ENCODE measurements at regions not wholly inside any gene's neighbourhood (a gene's known extent, or its start where the extent isn't known, plus 50 kb on each side); places are given as distances from the start of the nearest gene placed in this dataset.

DNA sequence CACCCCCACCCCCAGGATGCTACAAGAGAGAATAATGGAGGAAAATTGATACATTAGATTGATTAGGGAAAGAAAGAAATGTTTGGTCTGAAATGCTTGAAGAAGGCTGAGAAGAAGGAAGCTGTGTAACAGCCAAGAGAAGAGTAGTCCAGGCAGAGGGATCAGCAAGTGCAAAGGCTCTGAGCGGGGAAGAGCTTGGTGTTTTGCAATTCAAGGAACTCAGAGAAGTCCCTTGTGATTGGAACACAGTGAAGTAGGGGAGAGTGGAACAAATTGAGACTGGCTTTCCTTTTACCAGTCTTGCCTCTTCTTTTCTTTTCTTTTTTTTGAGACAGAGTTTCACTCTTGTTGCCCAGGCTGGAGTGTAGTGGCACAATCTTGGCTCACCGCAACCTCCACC lies 76.6 kb upstream of the CHD6 start:
- Histone ChIP-seq H2BK15ac (ENCODE audit: low read depth, low read length) (no peak overlapping the region), H3K9ac (ENCODE audit: low read depth, low read length) (no peak overlapping the region), H2AFZ (replicated peaks; ENCODE audit: low read length, poor library complexity) (no peak overlapping the region), H4K20me1 (ENCODE audit: insufficient read depth, low read length) (no peaks in the 10 kb centered on the region), H3K36me3 (ENCODE audit: control insufficient read depth, insufficient read depth, low read length) (no peaks in the 10 kb centered on the region), H3K9me3 (ENCODE audit: control insufficient read depth, insufficient read depth, low read length) (no peaks in the 10 kb centered on the region), H2BK20ac (ENCODE audit: low read depth, low read length) (no peak overlapping the region), H3K18ac (ENCODE audit: low read depth, low read length) (no peak overlapping the region), H3K4ac (ENCODE audit: low read depth, low read length) (no peak overlapping the region), H3K56ac (ENCODE audit: extremely low read depth, insufficient read depth, low read length) (no peak overlapping the region), H4K5ac (ENCODE audit: low read depth, low read length) (no peak overlapping the region), H3K23ac (ENCODE audit: low read depth, low read length) (no peak overlapping the region), H3K4me1 (ENCODE audit: control insufficient read depth, insufficient read depth, low read length) (no peaks in the 10 kb centered on the region), H3K27ac (ENCODE audit: insufficient read depth, low read length) (no peak overlapping the region), H2BK120ac (ENCODE audit: low read depth, low read length) (no peak overlapping the region), H4K91ac (ENCODE audit: insufficient read depth, low read depth, low read length) (no peak overlapping the region), H3K14ac (replicated peaks; ENCODE audit: low read depth, low read length) (no peak overlapping the region), H3K4me3 (ENCODE audit: insufficient read depth, low read depth, low read length) (no peak overlapping the region), H2BK5ac (ENCODE audit: low read depth, low read length, poor library complexity, severe bottlenecking) (no peak overlapping the region), H2AK5ac (ENCODE audit: low read depth, low read length) (no peak overlapping the region), H2AK9ac (replicated peaks; ENCODE audit: low read depth, low read length, poor library complexity) (no peak overlapping the region), H4K8ac (ENCODE audit: low read depth in 2 of 2, low read length in 2 of 2) (no peak overlapping the region), H3K4me2 (ENCODE audit: low read depth, low read length) (no peak overlapping the region), H3K79me1 (ENCODE audit: low read depth in 1 of 2, low read length in 2 of 2) (no peaks in the 10 kb centered on the region), H3K27me3 (ENCODE audit: control insufficient read depth, insufficient read depth, low read length) (no peaks in the 10 kb centered on the region; the same call in 1 of the 2 replicates), H3K9me1 (ENCODE audit: insufficient read depth, low read length) (no peaks in the 10 kb centered on the region)
- ATAC-seq (ENCODE audit: low read depth) (no peak), DNase-seq (no peak)
- 100% methylated on average over 1 of the region's 2 CpGs; no CpG with 5 or more reads in 1 of the 2 experiments for WGBS, 2 experiments (ENCODE audit: extremely low coverage in 2 of 2, insufficient read length in 1 of 2)
- ChIA-PET POLR2A (ENCODE audit: unreplicated experiment) (interaction anchor here (0.7 kb wide), 1 partner anchor 1497 kb away, joined by 3 read pairs; no protein-coding TSS in a partner anchor), CTCF (no interaction called here)
- BruUV-seq (replicated peaks): no TSS peak
- TF ChIP-seq MAZ (IDR thresholded peaks at IDR 0.05; ENCODE audit: borderline replicate concordance, low read depth, low read length): no peak
- TF ChIP-seq NFE2L2 (IDR thresholded peaks at IDR 0.05; ENCODE audit: low read depth, low read length): no peak
- no peak for TF ChIP-seq CEBPB (IDR thresholded peaks at IDR 0.05; ENCODE audit: low read depth, low read length)
- TF ChIP-seq SMC3 (IDR thresholded peaks at IDR 0.05; ENCODE audit: low read depth, low read length): no peak
- TF ChIP-seq CTCF (conservative IDR thresholded peaks at IDR 0.05; ENCODE audit: low read depth, low read length): no peak
- TF ChIP-seq RCOR1 (IDR thresholded peaks at IDR 0.05; ENCODE audit: insufficient replicate concordance, low read length): no peak
- no peak for TF ChIP-seq USF2 (IDR thresholded peaks at IDR 0.05; ENCODE audit: low read depth, low read length)
- TF ChIP-seq CHD1 (IDR thresholded peaks at IDR 0.05; ENCODE audit: low read depth, low read length): no peak
- TF ChIP-seq FOS (IDR thresholded peaks at IDR 0.05; ENCODE audit: low read depth, low read length): no peak
- TF ChIP-seq RFX5 (IDR thresholded peaks at IDR 0.05; ENCODE audit: low read depth, low read length): no peak
- TF ChIP-seq RAD21 (IDR thresholded peaks at IDR 0.05; ENCODE audit: low read length): no peak
- no peak for TF ChIP-seq ELK1 (IDR thresholded peaks at IDR 0.05; ENCODE audit: borderline replicate concordance, low read depth, low read length)
- no peak for TF ChIP-seq POLR2A (IDR thresholded peaks at IDR 0.05; ENCODE audit: low read depth, low read length)
- in situ Hi-C loops (cut with MboI; ENCODE audit: low sequenced_read_pairs) (no loop called here), intact Hi-C loops (cut with micrococcal nuclease) (loop anchor here (5.0 to 10.0 kb wide), 5 partner anchors 210 to 557 kb away; partner anchors contain the start of genes LPIN3 and PLCG1), dilution Hi-C loops (cut with HindIII; ENCODE audit: low sequenced_read_pairs, unreplicated experiment) (no loop called here)
